NT2/D1 (cell line): ENCODE measurements at regions not wholly inside any gene's neighbourhood (a gene's known extent, or its start where the extent isn't known, plus 50 kb on each side); places are given as distances from the start of the nearest gene placed in this dataset.

ENCODE experiments used
- DNase-seq: peaks from one replicate; pipeline ENCODE4 v3.0.0-alpha.2; 2011; ENCODE audit warnings: low read depth, low spot score
- H3K27me3 ChIP-seq: 2 replicates; pipeline ENCODE4 v1.6.0; 2011; ENCODE audit warnings: mild to moderate bottlenecking; ENCODE audit not compliant: insufficient read length, insufficient read depth
- H3K36me3 ChIP-seq: 2 replicates; pipeline ENCODE4 v1.6.1; 2011; ENCODE audit warnings: mild to moderate bottlenecking, low read length, mixed read lengths; ENCODE audit not compliant: insufficient read depth, insufficient read length
- H3K4me1 ChIP-seq: 2 replicates; pipeline ENCODE4 v1.5.1; 2011; ENCODE audit not compliant: insufficient read depth, insufficient read length
- H3K4me3 ChIP-seq: 2 replicates; pipeline ENCODE4 v1.5.1; 2011; ENCODE audit warnings: low read depth; ENCODE audit not compliant: insufficient read length
- H3K9ac ChIP-seq: 2 replicates; pipeline ENCODE4 v1.6.0; 2011; ENCODE audit warnings: low read depth; ENCODE audit not compliant: insufficient read length
- H3K9me3 ChIP-seq: 2 replicates; pipeline ENCODE4 v1.5.1; 2011; ENCODE audit warnings: mild to moderate bottlenecking, low read length; ENCODE audit not compliant: insufficient read depth
- SUZ12 ChIP-seq: IDR thresholded peaks from 2 replicates; pipeline ENCODE4 v1.6.1; 2011; ENCODE audit not compliant: insufficient read length, insufficient read depth; ENCODE audit errors: extremely low read depth
- YY1 ChIP-seq: IDR thresholded peaks from 2 replicates; pipeline ENCODE4 v1.6.1; 2011; ENCODE audit not compliant: insufficient read length, insufficient read depth
- ZNF274 ChIP-seq: IDR thresholded peaks from 2 replicates; pipeline ENCODE4 v1.6.1; 2011; ENCODE audit warnings: mild to moderate bottlenecking, low read depth, low read length

DNA sequence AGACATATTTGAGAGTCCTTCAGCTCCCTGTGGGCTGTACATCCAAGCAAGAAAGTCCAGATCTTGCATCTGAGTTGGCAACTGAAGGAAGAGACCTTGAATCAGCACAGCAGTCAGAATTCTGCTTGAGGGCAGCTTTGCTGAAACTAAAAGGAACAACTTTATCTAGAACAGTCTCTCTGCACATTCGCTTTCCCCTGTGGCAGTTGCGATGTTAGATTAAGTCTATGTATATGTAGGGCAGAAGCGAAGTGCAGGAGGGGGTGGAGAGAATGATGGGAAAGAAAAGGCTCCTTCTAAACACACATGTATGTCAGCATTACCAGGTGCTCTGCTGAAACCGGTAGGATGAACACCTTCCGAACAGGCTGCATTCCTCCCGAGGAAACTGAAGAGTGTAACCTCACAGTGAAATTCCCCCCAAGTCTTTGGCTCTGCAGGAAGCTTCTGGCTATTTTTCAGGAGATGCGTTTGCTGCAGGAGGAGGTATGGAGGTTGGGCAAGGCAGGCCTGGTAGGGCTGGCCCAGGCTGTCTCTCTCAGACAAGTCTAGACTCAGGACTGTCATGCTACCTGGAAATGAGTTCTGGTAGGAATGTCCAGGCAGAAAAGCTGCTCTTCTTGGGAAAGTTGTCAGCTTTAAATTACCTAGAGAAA is 70.0 kb upstream of the ATL2 start:
- no peak for TF ChIP-seq SUZ12
- TF ChIP-seq YY1 = no peak
- TF ChIP-seq ZNF274 = no peak
- no peak for DNase-seq
- H3K9me3 ChIP-seq = no peaks in the 10 kb centered on the region
- peak overlapping the region; percentile 17 for H3K9ac ChIP-seq
- H3K27me3 ChIP-seq = no peaks in the 10 kb centered on the region
- H3K4me1 ChIP-seq = no peaks in the 10 kb centered on the region
- H3K36me3 ChIP-seq = no peaks in the 10 kb centered on the region
- H3K4me3 ChIP-seq = no peak overlapping the region

DNA sequence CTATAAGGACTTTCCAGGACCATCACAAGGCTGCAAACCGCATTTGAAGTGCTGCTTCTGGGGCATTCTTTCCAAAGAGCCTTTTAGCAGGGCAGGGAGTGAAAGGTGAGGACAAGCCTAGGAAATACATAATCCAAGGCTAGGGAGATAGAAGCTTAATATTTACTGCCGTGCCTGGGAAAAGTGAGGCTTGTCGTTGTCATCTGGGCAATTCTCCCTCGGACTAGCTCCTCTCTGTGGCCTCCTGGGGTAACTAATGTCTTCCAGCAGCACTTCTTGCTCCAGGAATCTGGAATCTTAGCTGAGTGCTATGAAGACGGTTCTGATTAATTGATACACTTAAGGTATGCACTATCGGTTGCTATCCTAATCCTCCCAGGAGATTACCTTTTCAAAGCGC is 69.3 kb upstream of the ATL2 start:
- Histone ChIP-seq H3K36me3 (no peaks in the 10 kb centered on the region), H3K4me3 (no peak overlapping the region), H3K9ac (no peak overlapping the region), H3K27me3 (no peaks in the 10 kb centered on the region), H3K9me3 (no peaks in the 10 kb centered on the region), H3K4me1 (no peaks in the 10 kb centered on the region)
- no peak for TF ChIP-seq YY1
- no peak for TF ChIP-seq SUZ12
- TF ChIP-seq ZNF274 = no peak
- DNase-seq = no peak

DNA sequence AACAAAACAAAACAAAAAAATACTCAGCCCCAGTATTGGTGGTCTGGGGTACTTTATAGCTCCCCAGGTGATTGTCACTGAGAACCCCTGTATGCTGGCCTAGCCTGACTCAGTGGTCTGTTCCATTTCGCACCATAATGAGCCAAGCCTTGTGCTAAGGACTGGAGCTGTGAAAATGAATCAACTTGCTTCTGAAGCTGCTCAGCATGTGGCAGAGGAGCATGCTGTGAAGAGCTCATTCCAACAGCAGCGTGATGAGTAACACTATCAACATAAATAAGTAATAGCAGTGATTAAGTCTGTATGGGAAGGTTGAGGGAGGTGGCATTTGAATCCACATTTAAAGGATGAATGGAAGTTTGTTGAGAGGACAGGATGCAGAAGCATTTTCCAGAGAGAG is 67.2 kb upstream of the ATL2 start:
- Histone ChIP-seq H3K4me3 (no peak overlapping the region), H3K9me3 (no peaks in the 10 kb centered on the region), H3K36me3 (no peaks in the 10 kb centered on the region), H3K4me1 (no peaks in the 10 kb centered on the region), H3K27me3 (no peaks in the 10 kb centered on the region), H3K9ac (no peak overlapping the region)
- TF ChIP-seq SUZ12 (no peak), ZNF274 (no peak), YY1 (no peak)
- DNase-seq = peak; percentile 87

DNA sequence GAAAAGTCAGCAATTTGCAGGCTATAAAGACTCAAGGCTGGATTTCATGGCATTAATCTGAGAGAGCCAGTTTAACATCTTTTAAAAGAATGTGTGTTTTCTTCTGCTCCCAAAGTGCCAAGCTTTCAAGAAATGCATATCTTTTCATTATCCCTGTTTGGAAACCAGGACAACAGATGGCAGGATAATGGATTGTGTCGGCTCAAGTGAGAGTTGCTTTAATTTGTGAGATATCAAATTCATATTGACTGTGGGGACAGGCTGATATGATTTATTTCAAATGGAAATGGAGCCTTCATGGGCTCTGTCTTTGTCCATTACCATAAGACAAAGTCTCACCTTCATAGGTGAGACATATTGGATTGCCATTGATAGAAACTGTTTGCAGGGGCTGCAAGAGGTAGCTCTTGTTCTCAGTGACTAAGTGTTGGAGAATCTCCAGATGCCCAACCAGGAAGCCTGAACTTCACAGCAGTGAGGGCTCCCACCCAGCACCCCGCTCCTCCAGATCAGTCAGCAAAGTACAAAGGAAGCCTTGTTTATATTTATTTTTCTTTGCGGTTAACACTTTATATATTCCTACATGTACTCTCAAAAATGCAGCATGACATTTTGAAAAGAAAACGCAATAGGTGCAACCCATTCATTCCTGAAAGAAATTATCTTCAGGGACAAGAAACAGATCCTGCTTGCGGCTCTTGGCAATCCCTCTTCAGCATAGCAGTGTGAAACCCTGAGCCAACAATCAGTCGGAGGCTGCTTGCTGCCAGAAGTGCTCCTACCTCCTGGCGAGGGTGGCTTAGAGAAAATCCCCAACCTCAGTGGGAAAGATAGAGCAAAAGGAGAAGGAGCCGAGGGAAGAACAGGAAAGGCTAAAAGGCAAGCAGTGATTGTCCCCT is 65.8 kb upstream of the ATL2 start:
- DNase-seq = no peak
- Histone ChIP-seq H3K4me1 (no peaks in the 10 kb centered on the region), H3K9me3 (no peaks in the 10 kb centered on the region), H3K36me3 (no peaks in the 10 kb centered on the region), H3K4me3 (no peak overlapping the region), H3K9ac (no peak overlapping the region), H3K27me3 (no peaks in the 10 kb centered on the region)
- no peak for TF ChIP-seq SUZ12
- TF ChIP-seq YY1 = no peak
- TF ChIP-seq ZNF274 = no peak

DNA sequence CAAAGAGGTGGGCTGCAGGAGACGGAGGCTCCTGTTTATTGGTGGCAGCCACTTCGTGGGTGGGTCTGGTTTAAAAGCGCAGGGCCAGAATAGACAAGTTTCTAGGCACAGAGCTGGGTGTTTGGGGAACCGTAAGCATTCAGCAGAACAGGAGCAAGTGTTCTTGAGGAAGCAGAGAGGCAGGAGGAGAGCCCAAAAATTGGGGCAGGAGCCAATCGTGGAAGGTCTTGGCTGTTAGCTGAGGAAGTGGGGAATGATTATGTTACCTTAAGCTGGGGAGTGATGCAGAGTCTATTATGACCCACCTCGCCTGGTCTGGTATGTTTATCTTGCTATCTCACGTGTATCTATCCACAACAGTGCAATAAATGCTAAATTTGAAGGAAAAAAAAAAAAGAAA is 64.3 kb upstream of the ATL2 start:
- DNase-seq = no peak
- Histone ChIP-seq H3K9ac (no peak overlapping the region), H3K4me3 (no peak overlapping the region), H3K27me3 (no peaks in the 10 kb centered on the region), H3K9me3 (no peaks in the 10 kb centered on the region), H3K36me3 (no peaks in the 10 kb centered on the region), H3K4me1 (no peaks in the 10 kb centered on the region)
- TF ChIP-seq ZNF274 (no peak), SUZ12 (no peak), YY1 (no peak)

DNA sequence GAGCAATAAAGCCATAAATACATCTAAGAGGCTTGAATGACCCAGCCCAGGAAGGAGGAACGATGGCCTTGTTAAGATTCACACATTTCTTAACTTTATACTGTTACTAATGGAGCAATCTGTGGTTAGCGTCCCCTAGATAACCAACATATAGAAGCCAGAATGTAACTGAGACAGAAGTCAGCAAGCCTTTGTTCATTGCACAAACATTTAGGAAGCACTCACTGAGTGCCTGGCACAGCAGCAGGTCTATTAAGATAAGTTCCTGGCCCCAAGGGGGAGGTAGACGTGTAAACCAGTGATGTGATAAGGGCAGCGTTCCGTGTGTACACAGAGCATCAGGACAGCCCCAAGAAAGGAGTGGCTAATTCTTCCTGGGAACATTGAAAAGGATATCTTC is 63.6 kb upstream of the ATL2 start:
- H3K4me3 ChIP-seq = no peak overlapping the region
- no peak overlapping the region for H3K9ac ChIP-seq
- H3K27me3 ChIP-seq = no peaks in the 10 kb centered on the region
- no peaks in the 10 kb centered on the region for H3K36me3 ChIP-seq
- H3K9me3 ChIP-seq = no peaks in the 10 kb centered on the region
- no peaks in the 10 kb centered on the region for H3K4me1 ChIP-seq
- no peak for DNase-seq
- no peak for TF ChIP-seq ZNF274
- TF ChIP-seq YY1 = no peak
- no peak for TF ChIP-seq SUZ12

DNA sequence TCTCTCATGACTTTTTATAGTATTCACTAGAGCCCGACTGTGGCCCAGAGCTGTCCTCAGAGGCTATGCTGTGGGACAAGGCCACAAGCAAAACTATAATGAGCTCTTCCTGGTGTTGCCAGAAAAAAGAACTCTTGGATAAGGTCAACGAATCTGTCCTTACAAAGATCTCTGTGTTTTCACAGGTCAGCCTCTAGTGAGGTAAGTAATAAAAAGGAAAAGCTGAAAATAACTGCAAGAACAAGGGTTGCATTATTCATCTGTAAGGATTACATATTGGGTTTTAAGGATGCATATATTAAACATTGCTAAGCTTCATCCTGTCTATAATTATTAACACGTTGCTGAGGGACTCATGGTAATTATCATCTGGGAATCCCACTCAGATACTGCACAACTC is 62.8 kb upstream of the ATL2 start:
- no peak for DNase-seq
- Histone ChIP-seq H3K36me3 (no peaks in the 10 kb centered on the region), H3K4me1 (no peaks in the 10 kb centered on the region), H3K9ac (no peak overlapping the region), H3K4me3 (no peak overlapping the region), H3K27me3 (no peaks in the 10 kb centered on the region), H3K9me3 (no peaks in the 10 kb centered on the region)
- TF ChIP-seq YY1 (no peak), ZNF274 (no peak), SUZ12 (no peak)
